Endometrium (tissue), 2 donors: ENCODE measurements at regions not wholly inside any gene's neighbourhood (a gene's known extent, or its start where the extent isn't known, plus 50 kb on each side); places are given as distances from the start of the nearest gene placed in this dataset.
"Not testable (repeated sequence)": the region's sequence is repeated elsewhere in the genome, so short reads cannot be mapped to it uniquely, and the experiment has no call there.

Source experiments
- FAIRE-seq: peaks from 2 replicates; lab custom pipeline; 2012; peaks lifted over from hg19 to GRCh38; lab: Jason Lieb, UNC
- donor health status: control.
- donor health status: control.

DNA sequence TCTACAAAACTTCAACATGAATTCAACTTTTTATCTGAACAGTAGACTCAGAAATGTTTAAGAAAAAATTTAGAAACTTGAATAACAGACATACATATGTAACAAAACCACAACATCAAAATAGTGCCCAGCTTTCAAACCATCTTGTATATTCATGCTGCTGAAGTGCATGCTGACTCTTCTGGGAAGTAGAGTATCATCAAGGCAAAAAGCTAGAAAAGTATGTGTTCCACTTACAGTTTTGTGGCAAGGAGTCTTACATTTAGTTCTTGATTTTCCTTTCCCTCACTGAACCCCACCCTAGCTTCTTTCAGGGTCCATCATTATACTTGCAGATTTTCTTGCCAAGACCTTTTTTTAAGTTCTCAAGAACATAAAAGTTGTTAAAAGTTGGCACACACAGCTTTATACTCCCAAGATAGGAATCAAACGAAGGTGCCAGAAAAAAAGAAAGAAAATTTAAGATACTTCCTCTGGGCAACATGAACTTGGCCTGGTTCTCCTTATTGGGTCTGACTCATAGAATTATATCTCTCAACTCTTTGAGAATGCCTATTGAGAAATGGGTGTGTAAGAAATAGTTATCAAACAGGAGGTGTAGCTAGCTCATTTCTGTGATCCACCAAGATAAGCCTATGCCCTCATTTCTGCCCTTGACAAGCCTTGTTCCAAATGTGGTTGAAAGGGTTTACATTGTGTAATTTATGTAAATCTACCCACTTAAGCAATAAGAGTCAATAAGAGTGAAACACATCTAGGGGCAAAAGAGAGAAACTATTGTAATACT is 667.6 kb upstream of the ACVR2A start:
- FAIRE-seq: no peak

DNA sequence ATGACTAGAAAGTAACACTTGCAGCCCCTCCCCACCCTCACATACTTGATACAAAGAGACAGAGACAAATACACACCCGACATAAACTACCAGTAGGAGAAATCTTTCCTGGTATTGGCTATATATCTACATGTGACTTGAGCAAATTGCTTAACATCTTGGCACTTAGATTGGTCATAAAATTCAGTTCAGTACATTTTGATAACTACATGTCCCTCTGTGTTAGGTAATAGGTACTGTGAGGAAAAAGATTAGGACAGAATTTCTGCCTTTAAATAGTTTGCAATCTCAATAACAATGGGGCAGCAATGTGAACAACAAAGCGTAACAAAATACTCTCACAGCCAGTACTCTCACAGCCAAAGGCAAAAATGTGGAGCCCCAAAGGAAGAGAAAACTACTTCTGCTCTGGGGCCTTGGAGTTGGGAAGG is 670.0 kb upstream of the ACVR2A start:
- no peak for FAIRE-seq

DNA sequence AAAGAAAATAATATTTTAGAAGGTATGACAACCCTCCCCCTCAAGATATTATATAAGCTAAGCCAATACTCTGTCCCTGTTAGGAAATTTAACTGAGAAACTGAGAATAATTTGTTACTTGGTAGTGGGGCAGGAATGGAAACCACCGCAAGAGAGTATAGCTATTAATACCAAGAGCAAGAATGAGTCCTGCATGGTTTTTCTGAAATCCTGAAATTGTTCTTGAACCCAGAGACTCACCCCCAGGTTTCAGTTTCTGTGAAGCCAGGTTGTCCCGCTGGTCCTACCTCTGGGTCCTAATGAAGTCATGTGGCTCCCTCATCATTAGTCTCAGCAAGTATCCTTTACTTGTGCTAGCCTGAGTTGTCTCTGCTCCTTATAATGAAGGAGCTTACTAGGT is 671.0 kb upstream of the ACVR2A start:
- no peak for FAIRE-seq

DNA sequence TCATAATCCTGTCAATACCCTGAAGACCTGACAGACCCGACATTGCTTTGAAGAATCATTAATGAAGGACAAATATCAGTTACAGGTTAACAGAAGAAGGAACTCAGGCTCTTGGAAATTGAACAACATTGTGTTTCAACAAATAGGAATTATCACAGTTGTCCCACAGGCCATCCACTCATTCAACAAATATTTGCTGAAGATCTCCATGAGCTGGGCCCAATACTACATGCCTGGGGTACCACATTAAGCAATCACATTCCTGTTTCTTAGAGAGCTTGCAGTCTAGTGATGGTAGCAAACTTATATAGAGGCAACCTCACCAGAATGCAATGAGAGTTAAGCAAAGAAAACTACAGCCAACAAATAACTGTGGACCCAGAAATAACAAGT is 671.6 kb upstream of the ACVR2A start:
- FAIRE-seq: no peak

DNA sequence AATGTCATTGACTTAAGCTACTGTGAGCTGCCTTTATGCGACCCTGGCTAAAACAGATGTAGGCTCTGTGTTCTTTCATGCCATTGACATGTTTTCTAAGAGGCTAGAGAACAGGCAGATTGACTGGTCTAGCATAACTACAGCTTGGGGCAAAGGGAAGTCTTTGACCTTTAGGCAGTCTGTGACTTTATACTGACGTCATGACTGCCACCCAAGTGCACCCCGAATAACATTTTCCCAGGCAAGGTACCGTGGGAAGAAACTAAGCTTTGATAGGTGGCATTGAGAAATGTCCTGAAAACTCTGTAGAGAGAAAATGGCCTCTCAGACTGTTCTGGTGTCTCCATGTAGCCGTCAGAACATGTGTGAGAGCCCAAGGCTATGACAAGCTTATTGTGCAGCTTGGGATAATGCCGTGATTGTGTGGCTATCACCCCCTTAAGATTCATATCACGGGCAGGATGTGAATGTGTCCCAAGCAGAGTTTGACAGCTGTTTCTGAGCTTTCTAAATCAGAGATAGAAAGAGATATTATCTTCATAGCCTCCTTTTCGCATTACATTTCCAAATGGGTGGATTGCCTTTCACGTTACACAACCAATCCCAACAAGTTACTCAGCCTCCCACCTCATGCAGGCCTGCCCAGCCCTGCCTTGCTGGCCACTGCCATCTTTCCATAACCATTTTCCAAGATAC is 672.2 kb upstream of the ACVR2A start:
- no peak for FAIRE-seq

DNA sequence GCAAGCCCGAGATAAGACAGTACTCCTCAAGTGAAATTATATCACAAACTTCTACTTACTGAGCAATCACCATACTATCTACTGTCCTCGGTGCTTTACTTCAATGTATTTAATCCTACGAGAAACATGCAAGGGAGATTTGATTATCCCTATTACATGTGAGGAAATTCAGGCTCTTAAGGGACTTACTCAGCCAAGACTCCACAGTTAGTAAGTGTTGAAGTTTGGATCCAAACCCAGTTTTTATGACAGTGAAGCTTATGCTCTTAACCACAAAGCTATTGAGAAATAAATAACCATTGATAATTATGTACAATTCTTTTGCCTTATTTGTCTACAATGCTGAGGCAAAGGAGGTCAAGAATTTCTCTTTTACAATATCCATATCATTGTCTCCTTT is 672.9 kb upstream of the ACVR2A start:
- no peak for FAIRE-seq

DNA sequence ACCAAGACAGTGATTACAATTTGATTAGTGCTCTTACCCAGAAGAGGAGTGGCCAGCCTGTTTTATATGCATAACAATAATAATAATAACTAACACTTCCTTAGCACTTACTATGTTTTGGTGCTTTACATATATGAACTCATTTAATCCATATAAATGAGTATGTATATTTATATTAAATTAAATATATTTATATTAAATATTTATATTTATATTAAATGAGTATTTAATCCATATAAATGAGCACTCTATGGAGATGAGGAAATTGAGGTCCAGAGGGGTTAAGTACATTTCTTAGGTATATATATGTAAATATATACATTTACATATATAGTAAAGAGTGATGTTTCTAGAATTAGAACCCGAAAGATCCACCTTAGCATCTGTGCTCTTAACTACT is 673.9 kb upstream of the ACVR2A start:
- FAIRE-seq: no peak

DNA sequence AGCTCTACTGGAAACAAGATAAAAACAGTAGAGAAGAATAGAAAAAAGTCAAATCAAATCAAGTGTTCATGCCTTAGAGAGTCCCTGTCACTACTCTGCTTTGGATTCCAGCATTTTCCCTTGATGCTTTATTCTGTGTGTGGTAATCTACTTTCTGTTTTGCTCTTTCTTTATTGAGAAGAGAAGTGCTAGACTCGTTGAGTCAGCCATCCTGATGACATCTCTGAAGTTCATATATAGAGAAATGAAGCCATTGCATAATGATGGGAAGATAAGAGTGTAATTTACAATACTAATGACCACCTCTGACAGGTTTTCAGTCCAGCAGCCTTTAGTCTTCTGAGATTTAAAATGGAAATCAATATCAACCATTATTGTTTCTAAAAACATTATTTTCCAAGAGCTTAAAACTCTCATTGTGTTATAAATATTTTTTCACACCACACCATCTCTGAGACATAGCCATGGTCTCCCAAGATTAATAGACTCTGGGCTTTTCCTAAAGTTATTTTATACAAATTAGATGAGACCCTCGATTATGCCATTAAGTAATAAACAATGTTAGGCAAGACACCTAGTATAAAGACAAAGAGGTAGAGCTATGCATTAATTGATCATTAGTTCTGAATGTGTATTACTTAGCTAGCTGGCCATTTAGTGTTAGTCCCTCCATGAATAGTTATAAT is 679.0 kb upstream of the ACVR2A start:
- no peak for FAIRE-seq

DNA sequence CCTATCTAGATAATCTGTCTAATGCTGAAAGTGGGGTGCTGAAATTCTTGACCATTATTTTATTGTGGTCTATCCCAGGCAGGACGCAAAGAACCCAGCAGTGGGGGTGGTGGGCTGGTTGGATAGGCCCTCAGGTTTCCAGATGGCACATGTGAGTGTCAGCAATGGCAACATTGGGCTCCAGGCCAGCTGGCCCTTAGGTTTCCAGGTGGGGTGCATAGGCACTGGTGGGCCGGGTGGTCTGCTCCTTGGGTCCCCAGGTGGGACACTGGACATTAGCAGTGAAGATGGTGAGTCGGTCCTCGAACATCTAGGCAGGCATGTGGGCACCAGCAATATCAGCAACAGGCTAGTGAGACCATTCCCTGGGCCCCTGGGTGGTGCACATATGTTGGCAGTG is 680.3 kb upstream of the ACVR2A start:
- FAIRE-seq: no peak

DNA sequence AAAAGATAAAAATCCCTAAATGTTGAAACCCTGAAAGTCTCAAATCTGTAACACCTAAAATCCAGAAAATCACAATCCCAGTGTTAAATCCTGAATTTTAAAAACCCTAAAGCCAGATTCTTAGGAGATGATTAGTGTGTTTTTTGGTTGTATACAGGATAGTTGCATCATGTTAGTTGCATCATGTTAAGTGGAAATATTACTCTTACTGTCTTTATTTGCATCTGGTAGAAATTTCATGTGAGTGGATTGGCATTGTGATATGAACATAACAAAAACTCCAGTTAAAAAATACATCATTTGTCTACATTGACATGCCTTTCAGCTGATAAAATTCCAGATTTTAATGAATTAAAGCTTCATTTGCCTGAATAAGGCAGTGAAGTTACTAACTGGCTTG is 683.1 kb upstream of the ACVR2A start:
- no peak for FAIRE-seq

DNA sequence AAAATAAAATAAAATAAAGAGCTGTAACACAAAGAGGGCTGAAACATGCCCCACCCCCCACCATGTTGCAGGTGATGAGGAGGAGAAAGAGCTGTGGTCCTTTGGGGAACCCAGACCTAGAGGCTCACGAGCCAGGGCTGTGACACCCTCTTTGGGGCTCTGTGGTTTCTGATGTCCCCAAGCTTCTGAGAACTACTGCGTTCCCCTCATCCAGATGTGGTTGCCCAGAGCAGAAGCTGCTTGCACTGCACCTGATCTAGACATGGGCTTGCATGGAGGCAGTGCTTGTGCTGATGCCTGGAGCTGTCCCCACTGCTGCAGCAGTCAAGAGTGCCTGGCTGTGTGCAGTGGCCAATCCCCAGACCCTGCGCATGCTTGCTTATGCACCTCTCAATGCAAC is 687.9 kb upstream of the ACVR2A start:
- FAIRE-seq: no peak

DNA sequence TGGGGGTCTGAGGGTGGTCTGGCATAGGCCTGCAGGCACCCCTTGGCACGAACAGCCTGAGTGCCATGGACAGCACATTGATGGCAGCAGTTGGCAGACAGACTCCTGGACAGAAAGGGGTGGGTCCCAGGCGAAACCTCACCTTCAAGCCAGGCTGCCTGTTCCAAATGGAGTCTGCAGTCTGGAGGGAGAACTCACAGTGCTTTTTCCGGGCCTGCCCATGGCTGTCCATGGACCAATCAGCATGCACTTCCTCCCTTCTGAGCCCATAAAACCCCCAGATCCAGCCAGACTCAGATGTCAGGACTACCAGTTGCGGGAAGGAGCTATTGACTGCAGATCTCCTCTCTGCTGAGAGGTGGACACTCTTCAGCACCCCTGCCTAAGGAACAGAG is 694.6 kb upstream of the ACVR2A start:
- no peak for FAIRE-seq

DNA sequence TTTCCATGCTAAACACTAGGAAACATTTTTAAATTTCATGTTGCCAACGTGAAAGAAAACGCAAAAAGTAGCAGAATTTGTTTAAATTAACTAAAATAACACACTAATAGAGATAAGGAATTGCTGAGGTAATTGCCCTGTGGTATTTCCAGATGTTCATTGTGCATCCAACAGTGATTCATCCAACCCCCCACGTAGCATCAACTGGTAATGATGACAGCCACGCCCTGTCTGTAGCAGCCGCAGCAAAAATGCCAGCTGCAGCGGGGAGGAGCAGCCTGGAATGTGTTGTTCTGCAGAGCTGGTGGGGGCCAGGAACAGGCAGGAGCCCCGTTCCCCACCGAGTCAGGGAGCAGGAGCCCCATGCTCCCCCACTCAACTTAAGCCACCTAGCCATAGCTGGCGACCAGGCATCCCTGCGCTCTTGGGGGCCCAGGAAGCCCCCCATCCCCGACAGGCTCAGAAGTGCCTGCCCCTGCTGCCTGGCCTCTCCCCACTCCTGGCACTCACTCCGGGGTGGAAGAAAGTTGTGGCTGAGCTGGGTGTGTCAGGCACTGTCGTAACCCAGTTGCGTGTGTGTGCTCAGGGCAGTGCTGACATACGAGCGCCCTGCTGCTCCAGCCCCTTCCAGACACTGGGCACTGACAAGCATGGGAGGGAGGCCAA is 695.1 kb upstream of the ACVR2A start:
- no peak for FAIRE-seq

DNA sequence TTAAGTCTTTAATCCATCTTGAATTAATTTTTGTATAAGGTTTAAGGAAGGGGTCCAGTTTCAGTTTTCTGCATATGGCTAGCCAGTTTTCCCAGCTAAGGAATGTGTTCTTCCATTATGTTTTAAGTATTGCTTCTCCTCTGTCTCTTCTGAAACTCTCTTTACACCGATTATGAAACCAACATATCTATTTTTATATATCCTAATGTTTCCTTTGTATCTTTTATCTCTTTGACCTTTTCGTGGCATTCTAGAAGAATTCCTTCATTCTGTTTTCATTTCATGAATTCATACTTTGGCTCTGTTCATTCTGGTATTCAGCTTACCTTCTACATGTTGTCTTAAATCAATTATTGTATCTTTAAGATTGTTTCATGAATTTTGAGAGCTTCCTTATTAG is 697.0 kb upstream of the ACVR2A start:
- FAIRE-seq: no peak

DNA sequence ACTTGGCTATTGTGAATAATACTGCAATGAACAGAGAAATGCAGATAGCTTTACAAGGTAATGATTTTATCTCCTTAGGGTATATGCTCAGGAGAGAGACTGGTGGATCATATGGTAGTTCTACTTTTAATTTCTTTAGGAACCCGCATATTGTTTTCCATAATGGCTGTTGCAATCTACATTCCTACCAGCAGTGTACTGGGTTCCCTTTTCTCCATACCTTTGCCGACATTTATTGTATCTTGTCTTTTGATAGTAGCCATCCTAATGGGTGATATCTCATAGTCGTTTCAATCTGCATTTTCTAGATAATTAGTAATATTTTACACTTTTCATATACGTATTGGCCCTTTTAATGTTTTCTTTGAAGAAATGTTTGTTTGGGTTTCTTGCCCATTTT is 702.9 kb upstream of the ACVR2A start:
- FAIRE-seq: no peak

DNA sequence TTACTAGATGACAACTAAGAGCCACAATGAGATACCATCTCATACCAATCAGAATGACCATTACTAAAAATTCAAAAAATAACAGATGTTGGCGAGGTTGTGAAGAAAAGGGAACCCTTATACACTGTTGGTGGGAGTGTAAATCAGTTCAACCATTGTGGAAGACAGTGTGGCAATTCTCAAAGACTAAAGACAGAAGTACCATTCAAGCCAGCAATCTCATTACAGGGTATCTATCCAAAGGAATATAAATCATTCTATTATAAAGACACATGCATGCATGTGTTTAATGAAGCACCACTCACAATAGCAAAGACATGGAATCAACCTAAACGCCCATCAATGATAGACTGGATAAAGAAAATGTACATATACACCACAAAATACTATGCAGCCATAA is 705.1 kb upstream of the ACVR2A start:
- FAIRE-seq: not testable (repeated sequence)

DNA sequence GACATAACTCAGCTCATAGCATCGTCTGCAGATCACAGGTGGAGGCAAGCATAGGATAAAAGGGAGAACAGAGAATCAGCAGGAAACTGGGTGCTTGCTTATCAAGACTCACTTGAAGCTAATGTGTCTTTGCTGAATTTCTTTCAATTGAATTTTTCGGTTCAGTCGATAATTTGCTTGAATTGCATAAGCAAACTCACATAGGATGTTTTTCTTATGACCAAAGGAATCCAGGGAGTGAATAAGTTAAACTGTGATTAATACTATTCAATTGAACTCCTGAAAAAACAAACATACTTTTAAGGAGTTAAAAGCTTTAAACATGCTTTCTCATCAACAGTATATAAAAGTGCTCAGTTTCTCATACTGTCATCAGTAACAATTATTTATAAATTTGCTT is 707.1 kb upstream of the ACVR2A start:
- FAIRE-seq: no peak

DNA sequence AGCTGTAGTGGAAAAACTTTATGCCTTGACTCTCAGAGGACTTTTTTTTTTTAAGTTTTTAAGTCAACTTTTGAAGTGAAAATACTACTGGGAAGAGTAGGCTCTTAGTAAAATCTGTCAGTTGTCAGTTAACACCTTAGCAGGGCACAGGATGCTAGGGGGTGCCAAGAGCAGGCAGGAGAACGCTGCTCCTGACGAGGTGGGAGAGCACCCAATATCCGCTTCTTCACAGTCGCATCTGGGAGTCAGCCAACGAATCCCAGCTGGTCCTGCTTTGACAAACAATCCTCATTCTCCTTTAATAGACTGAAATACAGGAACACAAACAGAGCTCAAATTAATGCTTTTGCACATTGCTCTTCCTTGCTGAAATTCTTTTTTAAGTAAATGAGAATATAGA is 709.5 kb upstream of the ACVR2A start:
- no peak for FAIRE-seq

DNA sequence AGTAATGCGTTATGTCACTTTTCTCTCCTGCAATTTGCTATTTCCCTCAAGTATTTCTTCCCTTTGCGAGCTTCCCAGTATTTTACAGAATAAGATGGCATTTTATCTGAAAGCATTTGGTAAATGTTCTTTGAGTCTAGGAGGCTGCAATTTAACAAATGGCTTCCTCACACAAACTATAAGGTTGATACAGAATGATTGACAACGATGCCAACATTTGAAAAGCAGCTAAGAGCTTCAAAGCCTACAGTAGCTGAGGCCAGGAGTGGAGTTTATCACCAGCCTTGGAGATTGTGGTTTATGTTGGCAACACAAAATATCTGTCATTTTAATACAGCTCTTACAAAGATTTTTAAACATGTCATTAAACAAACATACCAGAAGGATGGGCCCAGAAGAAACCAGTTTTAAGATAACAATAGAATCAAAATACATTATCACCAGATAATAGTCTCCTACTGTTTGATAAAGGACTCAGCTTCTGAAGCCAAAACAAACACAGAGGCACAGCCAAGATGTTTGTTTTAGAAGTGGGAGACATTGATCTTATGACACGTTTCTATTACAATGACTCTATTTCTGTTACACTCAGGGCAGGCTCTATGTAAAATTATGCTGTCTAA is 711.4 kb upstream of the ACVR2A start:
- FAIRE-seq: no peak

DNA sequence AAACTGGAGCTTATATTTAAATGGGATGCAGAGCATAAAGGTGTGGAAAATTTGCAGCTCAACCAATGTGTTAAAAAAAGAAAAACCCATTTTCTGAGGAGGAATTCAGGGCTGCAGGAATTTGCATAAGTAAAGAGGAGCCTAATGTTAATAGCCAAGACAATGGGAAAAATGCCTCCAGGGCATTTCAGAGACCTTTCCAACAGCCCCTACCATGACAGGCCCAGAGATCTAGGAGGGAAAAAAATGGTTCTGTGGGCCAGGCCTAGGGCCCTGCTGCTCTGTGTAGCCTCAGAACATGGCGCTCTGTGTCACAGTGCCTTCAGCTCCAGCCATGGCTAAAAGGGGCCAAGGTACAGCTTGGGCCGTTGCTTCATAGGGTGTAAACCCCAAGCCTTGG is 719.7 kb upstream of the ACVR2A start:
- FAIRE-seq: no peak

DNA sequence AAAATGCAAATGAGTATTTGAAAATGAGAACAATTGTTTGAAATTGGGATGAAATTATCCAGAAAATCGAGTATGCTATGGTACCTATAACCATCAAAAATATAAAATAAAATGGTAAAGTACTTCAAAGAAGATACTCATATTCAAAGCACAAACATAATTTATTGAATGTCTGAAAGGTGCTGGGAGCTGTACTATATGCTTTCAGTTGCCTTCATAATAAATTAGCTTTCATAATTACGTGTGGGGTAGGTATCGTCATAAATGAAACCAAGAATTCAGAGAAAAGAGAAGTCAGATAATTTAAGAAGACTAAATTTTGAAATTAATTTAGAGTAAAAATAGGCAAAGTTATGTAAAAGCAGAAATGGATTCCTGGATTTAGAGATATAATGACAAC is 721.9 kb upstream of the ACVR2A start:
- FAIRE-seq: no peak

DNA sequence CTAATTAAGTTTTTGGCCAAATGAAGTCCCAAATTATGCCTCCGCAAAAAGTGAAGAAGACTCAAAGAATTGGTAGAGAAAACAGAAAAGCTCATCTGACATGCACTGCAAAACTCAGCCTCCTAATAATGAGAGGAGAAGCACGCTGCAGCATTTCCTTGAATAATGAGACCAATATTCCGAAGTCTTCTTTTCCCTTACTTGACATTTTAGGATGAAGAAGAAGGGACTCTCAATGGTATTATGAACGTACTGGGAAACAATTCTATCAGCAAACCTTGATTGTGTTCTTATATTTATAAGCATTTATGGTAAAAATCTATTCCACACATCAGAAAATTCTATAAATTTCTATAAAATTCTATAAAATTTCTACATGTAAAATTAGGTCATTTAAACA is 733.9 kb upstream of the ACVR2A start:
- no peak for FAIRE-seq
